GM21423 (cell line): ENCODE measurements at regions not wholly inside any gene's neighbourhood (a gene's known extent, or its start where the extent isn't known, plus 50 kb on each side); places are given as distances from the start of the nearest gene placed in this dataset.

Experiments
- ATAC-seq: cut with Tn5 transposase; IDR thresholded peaks from one replicate; pipeline ENCODE4 v1.9.1; 2021; ENCODE audit warnings: mild to moderate bottlenecking, moderate library complexity; ENCODE audit not compliant: unreplicated experiment

GRCh38 chr5:85168474-85168873, 783.8 kb upstream of the EDIL3 start:
- no peak for ATAC-seq

GRCh38 chr5:85170183-85170582, 785.5 kb upstream of the EDIL3 start:
- ATAC-seq: no peak

- no peak for ATAC-seq
These were observed 788.8 kb upstream of the EDIL3 start for GRCh38 chr5:85173469-85173868.

GRCh38 chr5:85182344-85182743, 797.7 kb upstream of the EDIL3 start:
- ATAC-seq: no peak

- ATAC-seq: no peak
These were observed 819.6 kb upstream of the EDIL3 start for GRCh38 chr5:85204289-85204688.

- no peak for ATAC-seq
These were observed 820.8 kb upstream of the EDIL3 start for GRCh38 chr5:85205430-85205829.

- no peak for ATAC-seq
These were observed 840.7 kb upstream of the EDIL3 start for GRCh38 chr5:85225388-85225787.

- ATAC-seq: no peak
These were observed 864.5 kb upstream of the EDIL3 start for GRCh38 chr5:85249204-85249603.

GRCh38 chr5:85263125-85263524, 878.4 kb upstream of the EDIL3 start:
- no peak for ATAC-seq

GRCh38 chr5:85266692-85267091, 882.0 kb upstream of the EDIL3 start:
- no peak for ATAC-seq

- no peak for ATAC-seq
These were observed 883.5 kb upstream of the EDIL3 start for GRCh38 chr5:85268194-85268593.

- peak; percentile 77 for ATAC-seq
These were observed 893.5 kb upstream of the EDIL3 start for GRCh38 chr5:85278193-85278592.

- ATAC-seq: no peak
These were observed 904.2 kb upstream of the EDIL3 start for GRCh38 chr5:85288914-85289313.

- no peak for ATAC-seq
These were observed 908.6 kb upstream of the EDIL3 start for GRCh38 chr5:85293145-85293785.

- ATAC-seq: no peak
These were observed 919.8 kb upstream of the EDIL3 start for GRCh38 chr5:85304524-85304923.

GRCh38 chr5:85305766-85306165, 921.1 kb upstream of the EDIL3 start:
- ATAC-seq: no peak

GRCh38 chr5:85311536-85311935, 926.9 kb upstream of the EDIL3 start:
- ATAC-seq: no peak

GRCh38 chr5:85320495-85320894, 935.8 kb upstream of the EDIL3 start:
- no peak for ATAC-seq

- no peak for ATAC-seq
These were observed 948.6 kb upstream of the EDIL3 start for GRCh38 chr5:85333276-85333675.

GRCh38 chr5:85337435-85337834, 952.8 kb upstream of the EDIL3 start:
- ATAC-seq: no peak

- ATAC-seq: no peak
These were observed 956.1 kb upstream of the EDIL3 start for GRCh38 chr5:85340790-85341189.

- ATAC-seq: no peak
These were observed 961.1 kb upstream of the EDIL3 start for GRCh38 chr5:85345818-85346217.

GRCh38 chr5:85357309-85357708, 972.6 kb upstream of the EDIL3 start:
- ATAC-seq: no peak
